ENCODE measurements at regions not wholly inside any gene's neighbourhood (a gene's known extent, or its start where the extent isn't known, plus 50 kb on each side); places are given as distances from the start of the nearest gene placed in this dataset.
A peak's percentile ranks its signal among the peaks of the same experiment; 100 is the strongest.
"Not testable (repeated sequence)": the region's sequence is repeated elsewhere in the genome, so short reads cannot be mapped to it uniquely, and the experiment has no call there.

GRCh38 chr17:20721171-20721570, 141.6 kb downstream of the CDRT15L2 start:
- Mint-ChIP-seq H3K36me3 (no peaks in the 10 kb centered on the region), H3K4me3 (no peak overlapping the region), H3K27ac (peak overlapping the region; percentile 5), H3K4me1 (peaks cover 26% of the 10 kb centered on the region), H3K27me3 (ENCODE audit: low read depth) (no peaks in the 10 kb centered on the region), H3K9me3 (peaks cover 6% of the 10 kb centered on the region)
- no peak for DNase-seq (ENCODE audit: low spot score in 2 of 2, unreplicated experiment in 2 of 2)
- TF ChIP-seq CTCF (IDR thresholded peaks at IDR 0.05; ENCODE audit: unreplicated experiment), result no peak

GRCh38 chr17:20724391-20724790, 144.9 kb downstream of the CDRT15L2 start:
- H3K27ac Mint-ChIP-seq; H3K4me3 Mint-ChIP-seq; H3K36me3 Mint-ChIP-seq; H3K27me3 Mint-ChIP-seq (ENCODE audit: low read depth); DNase-seq (ENCODE audit: low spot score in 2 of 2, unreplicated experiment in 2 of 2); H3K9me3 Mint-ChIP-seq: not testable (repeated sequence)
- peaks cover 26% of the 10 kb centered on the region for H3K4me1 Mint-ChIP-seq

GRCh38 chr17:20727201-20727600, 147.7 kb downstream of the CDRT15L2 start:
- not testable (repeated sequence) for DNase-seq (ENCODE audit: low spot score in 2 of 2, unreplicated experiment in 2 of 2); H3K36me3 Mint-ChIP-seq; H3K4me3 Mint-ChIP-seq; H3K4me1 Mint-ChIP-seq; H3K27ac Mint-ChIP-seq; H3K9me3 Mint-ChIP-seq; H3K27me3 Mint-ChIP-seq (ENCODE audit: low read depth)

- TF ChIP-seq CTCF (IDR thresholded peaks at IDR 0.05; ENCODE audit: unreplicated experiment), result no peak
- no peak overlapping the region for H3K4me3 Mint-ChIP-seq
- H3K36me3 Mint-ChIP-seq, result no peaks in the 10 kb centered on the region
- no peaks in the 10 kb centered on the region for H3K9me3 Mint-ChIP-seq
- DNase-seq (ENCODE audit: low spot score in 2 of 2, unreplicated experiment in 2 of 2), result no peak
- H3K27ac Mint-ChIP-seq, result no peak overlapping the region
- peaks cover 9% of the 10 kb centered on the region for H3K4me1 Mint-ChIP-seq
- peaks cover 2% of the 10 kb centered on the region for H3K27me3 Mint-ChIP-seq (ENCODE audit: low read depth)
Observed at GRCh38 chr17:20728181-20728580, 148.7 kb downstream of the CDRT15L2 start.

GRCh38 chr17:20731131-20731530, 151.6 kb downstream of the CDRT15L2 start:
- H3K27ac Mint-ChIP-seq; DNase-seq (ENCODE audit: low spot score in 2 of 2, unreplicated experiment in 2 of 2); H3K9me3 Mint-ChIP-seq; H3K27me3 Mint-ChIP-seq (ENCODE audit: low read depth); H3K4me1 Mint-ChIP-seq; H3K36me3 Mint-ChIP-seq; H3K4me3 Mint-ChIP-seq: not testable (repeated sequence)

GRCh38 chr17:20733923-20734322, 154.4 kb downstream of the CDRT15L2 start:
- H3K27me3 Mint-ChIP-seq (ENCODE audit: low read depth), result no peaks in the 10 kb centered on the region
- H3K9me3 Mint-ChIP-seq, result no peaks in the 10 kb centered on the region
- H3K4me3 Mint-ChIP-seq, result no peak overlapping the region
- H3K4me1 Mint-ChIP-seq, result no peaks in the 10 kb centered on the region
- DNase-seq (ENCODE audit: low spot score in 2 of 2, unreplicated experiment in 2 of 2), result no peak
- H3K27ac Mint-ChIP-seq, result no peak overlapping the region
- no peaks in the 10 kb centered on the region for H3K36me3 Mint-ChIP-seq
- TF ChIP-seq CTCF (IDR thresholded peaks at IDR 0.05; ENCODE audit: unreplicated experiment), result no peak

- H3K9me3 Mint-ChIP-seq, result no peaks in the 10 kb centered on the region
Observed at GRCh38 chr17:20735796-20736195, 156.3 kb downstream of the CDRT15L2 start.

GRCh38 chr17:20737636-20738035, 158.1 kb downstream of the CDRT15L2 start:
- H3K36me3 Mint-ChIP-seq; H3K4me1 Mint-ChIP-seq; H3K27me3 Mint-ChIP-seq (ENCODE audit: low read depth); H3K4me3 Mint-ChIP-seq; DNase-seq (ENCODE audit: low spot score in 2 of 2, unreplicated experiment in 2 of 2); H3K9me3 Mint-ChIP-seq; H3K27ac Mint-ChIP-seq: not testable (repeated sequence)

More at GRCh38 chr17:20735796-20736195, 156.3 kb downstream of the CDRT15L2 start:
- TF ChIP-seq CTCF (IDR thresholded peaks at IDR 0.05; ENCODE audit: unreplicated experiment), result no peak
- Mint-ChIP-seq H3K4me3 (no peak overlapping the region), H3K36me3 (no peaks in the 10 kb centered on the region), H3K27ac (no peak overlapping the region), H3K27me3 (ENCODE audit: low read depth) (no peaks in the 10 kb centered on the region), H3K4me1 (no peaks in the 10 kb centered on the region)
- DNase-seq (ENCODE audit: low spot score in 2 of 2, unreplicated experiment in 2 of 2), result no peak

Data from mesothelial cell of epicardium (in vitro differentiated cells).